ENCODE measurements at regions not wholly inside any gene's neighbourhood (a gene's known extent, or its start where the extent isn't known, plus 50 kb on each side); places are given as distances from the start of the nearest gene placed in this dataset.

GRCh38 chr3:194281766-194282165 is 69.4 kb downstream of the CPN2 start:
- no peak for DNase-seq

- peak in 1 of 2 donors; percentile 34 for DNase-seq
Measured at GRCh38 chr3:194282436-194283122, 68.5 kb downstream of the CPN2 start.

GRCh38 chr3:194283221-194284006 is 67.7 kb downstream of the CPN2 start:
- DNase-seq, result peak; percentile 42 to 52

GRCh38 chr3:194284351-194284750 is 66.8 kb downstream of the CPN2 start:
- no peak for DNase-seq

- DNase-seq, result no peak
Measured at GRCh38 chr3:194285024-194285849, 65.9 kb downstream of the CPN2 start.

GRCh38 chr3:194285850-194286197 is 65.3 kb downstream of the CPN2 start:
- no peak for DNase-seq

- no peak for DNase-seq
Measured at GRCh38 chr3:194286375-194287146, 64.6 kb downstream of the CPN2 start.

- DNase-seq, result no peak
Measured at GRCh38 chr3:194287374-194287773, 63.8 kb downstream of the CPN2 start.

GRCh38 chr3:194287977-194288706 is 63.0 kb downstream of the CPN2 start:
- DNase-seq, result no peak
